ENCODE measurements at regions not wholly inside any gene's neighbourhood (a gene's known extent, or its start where the extent isn't known, plus 50 kb on each side); places are given as distances from the start of the nearest gene placed in this dataset.
"Not testable (repeated sequence)": the region's sequence is repeated elsewhere in the genome, so short reads cannot be mapped to it uniquely, and the experiment has no call there.

DNA sequence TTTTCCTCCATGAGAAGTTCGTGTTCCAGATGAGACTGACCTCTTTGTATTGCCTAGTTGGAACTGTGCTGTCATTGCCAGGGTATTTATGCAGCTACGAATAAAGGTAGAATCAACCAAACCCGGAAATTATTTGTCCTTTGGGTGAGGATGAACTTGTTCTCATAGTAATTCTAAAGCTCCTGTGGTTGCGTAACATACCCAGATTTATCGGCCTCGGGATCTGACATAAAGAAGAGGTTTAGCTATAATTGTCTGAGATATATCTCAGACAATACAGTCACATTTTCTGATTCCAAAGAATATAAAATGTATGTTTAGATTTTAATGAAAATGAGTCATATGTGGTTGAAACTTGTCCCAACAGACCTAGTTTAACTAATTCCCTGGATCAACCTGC is 628.7 kb upstream of the LINC00305 start:
- Histone ChIP-seq H3K27ac (ENCODE audit: low read length) (no peak overlapping the region), H3K4me3 (ENCODE audit: low read depth in 1 of 2, low read length in 2 of 2) (no peak overlapping the region), H3K9me3 (ENCODE audit: control insufficient read depth in 1 of 2, low read length in 2 of 2) (no peaks in the 10 kb centered on the region), H3K27me3 (ENCODE audit: low read depth, low read length) (no peaks in the 10 kb centered on the region), H3K4me1 (ENCODE audit: control insufficient read depth in 1 of 2, insufficient read depth in 2 of 2, low read length in 2 of 2) (no peaks in the 10 kb centered on the region), H3K36me3 (ENCODE audit: control insufficient read depth in 1 of 2, insufficient read depth in 2 of 2, low read length in 2 of 2) (no peaks in the 10 kb centered on the region)

DNA sequence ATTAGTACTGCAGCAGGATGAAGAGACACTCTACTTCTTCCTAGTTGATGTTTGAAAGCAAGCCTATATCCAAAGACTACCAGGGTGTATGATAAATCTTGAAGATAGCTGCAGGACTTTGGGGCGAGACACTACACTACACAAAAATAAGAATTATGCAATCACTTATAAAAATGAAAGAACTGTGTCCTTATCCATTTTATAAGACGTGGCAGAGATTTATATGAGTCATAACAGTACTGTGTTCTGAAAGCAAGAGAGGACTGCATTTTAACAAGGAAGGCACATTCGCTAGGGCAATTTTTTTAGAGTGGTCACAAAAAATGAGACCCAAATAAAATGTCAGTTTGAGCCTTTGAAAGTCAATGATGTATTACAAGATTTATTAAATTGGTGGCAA is 617.0 kb upstream of the LINC00305 start:
- no peak overlapping the region for H3K27ac ChIP-seq (ENCODE audit: low read length)
- no peaks in the 10 kb centered on the region for H3K27me3 ChIP-seq (ENCODE audit: low read depth, low read length)
- H3K36me3 ChIP-seq (ENCODE audit: control insufficient read depth in 1 of 2, insufficient read depth in 2 of 2, low read length in 2 of 2), result no peaks in the 10 kb centered on the region
- no peak overlapping the region for H3K4me3 ChIP-seq (ENCODE audit: low read depth in 1 of 2, low read length in 2 of 2)
- no peaks in the 10 kb centered on the region for H3K9me3 ChIP-seq (ENCODE audit: control insufficient read depth in 1 of 2, low read length in 2 of 2)
- no peaks in the 10 kb centered on the region for H3K4me1 ChIP-seq (ENCODE audit: control insufficient read depth in 1 of 2, insufficient read depth in 2 of 2, low read length in 2 of 2)

DNA sequence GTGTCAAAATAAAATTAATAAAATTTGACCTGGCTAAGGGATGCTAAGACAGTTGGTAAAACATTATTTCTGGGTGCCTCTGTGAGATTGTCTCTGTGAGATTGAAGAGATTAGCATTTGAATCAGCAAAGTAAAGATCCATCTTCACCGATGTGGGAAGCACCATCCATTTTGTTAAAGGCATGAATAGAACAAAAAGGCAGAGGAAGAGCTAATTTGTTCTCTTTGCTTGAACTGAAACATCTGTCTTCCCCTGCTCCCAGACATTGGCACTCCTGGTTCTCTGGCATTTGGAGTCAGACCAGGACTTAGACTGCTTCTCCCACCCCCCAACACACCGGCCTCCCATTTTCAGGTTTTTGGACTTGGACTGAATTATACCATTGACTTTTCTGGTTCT is 603.8 kb upstream of the LINC00305 start:
- no peaks in the 10 kb centered on the region for H3K27me3 ChIP-seq (ENCODE audit: low read depth, low read length)
- H3K27ac ChIP-seq (ENCODE audit: low read length), result no peak overlapping the region
- H3K9me3 ChIP-seq (ENCODE audit: control insufficient read depth in 1 of 2, low read length in 2 of 2), result no peaks in the 10 kb centered on the region
- no peak overlapping the region for H3K4me3 ChIP-seq (ENCODE audit: low read depth in 1 of 2, low read length in 2 of 2)
- H3K36me3 ChIP-seq (ENCODE audit: control insufficient read depth in 1 of 2, insufficient read depth in 2 of 2, low read length in 2 of 2), result no peaks in the 10 kb centered on the region
- H3K4me1 ChIP-seq (ENCODE audit: control insufficient read depth in 1 of 2, insufficient read depth in 2 of 2, low read length in 2 of 2), result no peaks in the 10 kb centered on the region

DNA sequence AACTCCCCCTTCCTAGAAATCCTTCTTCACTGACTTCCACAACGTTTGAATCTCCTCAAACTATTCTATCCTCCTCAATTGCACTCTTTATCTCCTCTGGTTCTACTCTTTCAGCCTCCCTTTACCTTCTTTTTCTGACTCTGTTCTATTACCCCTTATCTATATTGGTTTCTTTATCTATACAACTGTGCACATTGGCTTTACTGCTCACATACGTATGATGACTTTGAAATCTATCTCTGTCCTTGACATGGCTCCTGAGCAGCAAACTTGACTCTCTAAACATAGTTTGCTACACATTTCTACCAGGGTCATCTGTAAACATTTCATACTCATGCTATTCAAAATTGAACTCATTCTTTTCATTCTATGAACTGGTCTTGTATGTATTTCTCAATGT is 601.0 kb upstream of the LINC00305 start:
- H3K4me1 ChIP-seq (ENCODE audit: control insufficient read depth in 1 of 2, insufficient read depth in 2 of 2, low read length in 2 of 2), result no peaks in the 10 kb centered on the region
- H3K27ac ChIP-seq (ENCODE audit: low read length), result no peak overlapping the region
- H3K27me3 ChIP-seq (ENCODE audit: low read depth, low read length), result no peaks in the 10 kb centered on the region
- no peaks in the 10 kb centered on the region for H3K36me3 ChIP-seq (ENCODE audit: control insufficient read depth in 1 of 2, insufficient read depth in 2 of 2, low read length in 2 of 2)
- no peak overlapping the region for H3K4me3 ChIP-seq (ENCODE audit: low read depth in 1 of 2, low read length in 2 of 2)
- no peaks in the 10 kb centered on the region for H3K9me3 ChIP-seq (ENCODE audit: control insufficient read depth in 1 of 2, low read length in 2 of 2)

DNA sequence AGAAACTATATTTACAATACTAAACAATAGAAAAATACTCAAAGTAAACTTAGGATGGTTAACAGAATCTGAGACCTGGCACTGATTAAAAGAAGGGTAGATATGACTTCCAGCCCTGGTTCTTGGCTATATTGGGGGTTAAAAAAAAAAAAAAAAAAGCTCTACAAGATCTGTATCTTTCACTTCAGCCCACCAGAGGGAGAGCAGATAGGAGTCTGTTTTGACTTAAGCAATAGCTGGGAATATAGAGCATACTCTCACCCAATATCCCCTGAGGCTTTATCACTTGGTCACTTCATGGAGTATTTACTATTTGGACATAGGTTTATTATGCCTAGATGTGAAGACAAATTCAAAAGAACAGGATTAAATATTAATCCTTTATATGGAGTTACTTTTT is 598.9 kb upstream of the LINC00305 start:
- no peaks in the 10 kb centered on the region for H3K36me3 ChIP-seq (ENCODE audit: control insufficient read depth in 1 of 2, insufficient read depth in 2 of 2, low read length in 2 of 2)
- H3K27me3 ChIP-seq (ENCODE audit: low read depth, low read length), result no peaks in the 10 kb centered on the region
- H3K4me3 ChIP-seq (ENCODE audit: low read depth in 1 of 2, low read length in 2 of 2), result no peak overlapping the region
- H3K27ac ChIP-seq (ENCODE audit: low read length), result no peak overlapping the region
- H3K9me3 ChIP-seq (ENCODE audit: control insufficient read depth in 1 of 2, low read length in 2 of 2), result no peaks in the 10 kb centered on the region
- no peaks in the 10 kb centered on the region for H3K4me1 ChIP-seq (ENCODE audit: control insufficient read depth in 1 of 2, insufficient read depth in 2 of 2, low read length in 2 of 2)

DNA sequence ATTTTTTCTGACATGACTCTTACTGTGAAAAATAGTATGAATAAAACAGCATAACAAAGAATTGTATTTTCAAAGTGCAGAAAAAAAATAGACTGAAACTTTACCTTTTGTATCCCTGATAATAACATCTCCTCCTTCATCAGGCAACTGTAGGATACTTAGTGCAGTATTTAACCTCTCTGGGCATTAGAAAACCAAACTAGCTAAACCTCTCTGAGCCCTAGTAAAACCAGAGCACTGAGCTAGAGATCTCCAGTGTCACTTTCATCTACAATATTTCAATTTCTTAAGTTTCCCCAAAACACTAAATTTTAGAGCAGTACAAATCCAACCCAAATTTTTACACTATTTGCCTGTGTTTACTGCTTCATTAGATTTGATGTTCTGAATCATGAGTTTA is 594.0 kb upstream of the LINC00305 start:
- Histone ChIP-seq H3K4me1 (ENCODE audit: control insufficient read depth in 1 of 2, insufficient read depth in 2 of 2, low read length in 2 of 2) (no peaks in the 10 kb centered on the region), H3K27ac (ENCODE audit: low read length) (no peak overlapping the region), H3K4me3 (ENCODE audit: low read depth in 1 of 2, low read length in 2 of 2) (no peak overlapping the region), H3K9me3 (ENCODE audit: control insufficient read depth in 1 of 2, low read length in 2 of 2) (no peaks in the 10 kb centered on the region), H3K27me3 (ENCODE audit: low read depth, low read length) (no peaks in the 10 kb centered on the region), H3K36me3 (ENCODE audit: control insufficient read depth in 1 of 2, insufficient read depth in 2 of 2, low read length in 2 of 2) (no peaks in the 10 kb centered on the region)

DNA sequence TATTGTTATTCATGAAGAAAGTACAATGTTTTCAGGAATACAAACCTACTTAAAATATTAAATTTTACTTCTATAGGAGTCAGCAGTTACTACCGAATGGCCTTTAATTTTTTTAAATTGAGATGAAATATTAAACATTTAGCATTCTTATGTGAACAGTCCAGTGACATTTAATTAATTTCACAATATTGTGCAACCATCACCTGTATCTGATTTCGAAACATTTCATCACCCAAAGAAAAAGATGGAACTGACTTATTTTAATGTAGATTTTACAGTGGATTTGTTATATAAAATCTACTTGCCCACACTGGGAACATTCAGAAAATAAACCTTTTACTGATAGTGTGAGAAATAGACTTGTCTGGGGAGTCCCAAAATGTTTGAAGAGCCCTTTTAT is 585.2 kb upstream of the LINC00305 start:
- Histone ChIP-seq H3K36me3 (ENCODE audit: control insufficient read depth in 1 of 2, insufficient read depth in 2 of 2, low read length in 2 of 2) (no peaks in the 10 kb centered on the region), H3K27ac (ENCODE audit: low read length) (no peak overlapping the region), H3K27me3 (ENCODE audit: low read depth, low read length) (no peaks in the 10 kb centered on the region), H3K9me3 (ENCODE audit: control insufficient read depth in 1 of 2, low read length in 2 of 2) (no peaks in the 10 kb centered on the region), H3K4me1 (ENCODE audit: control insufficient read depth in 1 of 2, insufficient read depth in 2 of 2, low read length in 2 of 2) (no peaks in the 10 kb centered on the region), H3K4me3 (ENCODE audit: low read depth in 1 of 2, low read length in 2 of 2) (no peak overlapping the region)

DNA sequence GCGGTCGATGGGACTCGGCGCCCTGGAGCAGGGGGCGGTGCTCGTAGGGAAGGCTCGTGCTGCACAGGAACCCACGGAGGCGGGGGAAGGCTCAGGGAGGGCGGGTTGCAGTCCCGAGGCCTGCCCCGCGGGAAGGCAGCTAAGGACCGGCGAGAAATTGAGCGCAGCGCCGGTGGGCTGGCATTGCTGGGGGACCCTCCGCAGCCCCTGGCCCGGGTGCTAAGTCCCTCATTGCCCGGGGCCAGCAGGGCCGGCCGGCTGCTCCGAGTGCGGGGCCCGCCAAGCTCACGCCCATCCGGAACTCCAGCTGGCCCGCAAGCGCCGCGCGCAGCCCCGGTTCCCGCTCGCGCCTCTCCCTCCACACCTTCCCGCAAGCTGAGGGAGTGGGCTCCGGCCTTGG is 576.8 kb upstream of the LINC00305 start:
- not testable (repeated sequence) for H3K27ac ChIP-seq (ENCODE audit: low read length); H3K36me3 ChIP-seq (ENCODE audit: control insufficient read depth in 1 of 2, insufficient read depth in 2 of 2, low read length in 2 of 2); H3K4me3 ChIP-seq (ENCODE audit: low read depth in 1 of 2, low read length in 2 of 2); H3K27me3 ChIP-seq (ENCODE audit: low read depth, low read length); H3K4me1 ChIP-seq (ENCODE audit: control insufficient read depth in 1 of 2, insufficient read depth in 2 of 2, low read length in 2 of 2); H3K9me3 ChIP-seq (ENCODE audit: control insufficient read depth in 1 of 2, low read length in 2 of 2)

DNA sequence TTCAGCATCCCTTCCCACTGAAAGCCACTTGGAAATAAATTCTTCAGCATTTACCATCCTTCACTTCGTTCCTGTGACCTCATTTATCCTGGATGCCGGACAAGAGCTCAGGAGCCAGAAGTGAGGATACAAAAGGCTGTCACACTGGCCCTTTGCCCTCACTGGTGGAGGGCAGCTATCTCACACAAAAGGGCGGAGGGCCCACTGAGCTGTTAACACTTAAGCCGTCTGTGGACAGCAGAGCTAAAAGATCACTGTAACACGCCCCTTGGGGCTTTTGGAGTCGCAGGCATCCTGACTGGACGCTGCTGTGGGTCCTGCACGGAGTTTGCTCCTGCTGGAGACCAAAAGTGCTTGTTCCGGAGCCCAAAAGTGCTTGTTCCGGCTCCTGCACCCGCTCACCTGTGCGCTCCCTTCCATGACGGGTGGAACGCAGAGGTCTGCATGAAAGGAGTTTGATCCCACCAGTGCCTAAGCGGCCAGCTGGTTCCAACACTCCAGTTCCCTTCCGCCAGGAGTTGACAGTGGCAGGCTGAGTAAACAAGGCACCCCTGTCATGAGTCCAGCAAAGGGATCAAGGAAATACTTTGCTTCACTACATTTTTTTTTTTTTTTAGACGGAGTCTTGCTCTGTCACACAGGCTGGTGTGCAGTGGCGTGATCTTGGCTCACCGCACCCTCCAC is 572.0 kb upstream of the LINC00305 start:
- Histone ChIP-seq H3K36me3 (ENCODE audit: control insufficient read depth in 1 of 2, insufficient read depth in 2 of 2, low read length in 2 of 2) (no peaks in the 10 kb centered on the region), H3K4me3 (ENCODE audit: low read depth in 1 of 2, low read length in 2 of 2) (no peak overlapping the region), H3K9me3 (ENCODE audit: control insufficient read depth in 1 of 2, low read length in 2 of 2) (no peaks in the 10 kb centered on the region), H3K27me3 (ENCODE audit: low read depth, low read length) (no peaks in the 10 kb centered on the region), H3K27ac (ENCODE audit: low read length) (no peak overlapping the region), H3K4me1 (ENCODE audit: control insufficient read depth in 1 of 2, insufficient read depth in 2 of 2, low read length in 2 of 2) (no peaks in the 10 kb centered on the region)

DNA sequence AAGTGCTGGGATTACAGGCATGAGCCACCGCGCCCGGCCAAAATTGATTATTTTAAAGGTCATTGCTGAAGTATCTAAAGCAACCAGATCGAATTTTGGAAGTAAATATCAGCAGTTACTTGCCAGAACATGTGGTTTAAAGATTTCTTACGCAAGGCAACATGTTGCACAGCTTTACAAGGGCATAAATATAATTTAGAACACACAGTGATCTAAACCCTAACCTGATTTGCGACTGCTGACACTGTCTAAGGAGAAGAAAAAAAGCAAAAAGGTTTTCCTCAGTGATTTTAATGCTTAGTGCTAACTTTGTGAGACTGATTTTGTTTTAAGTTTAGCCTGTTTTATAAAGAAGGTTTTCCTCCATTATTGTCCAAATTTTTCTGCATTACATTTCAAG is 569.9 kb upstream of the LINC00305 start:
- Histone ChIP-seq H3K27me3 (ENCODE audit: low read depth, low read length) (no peaks in the 10 kb centered on the region), H3K36me3 (ENCODE audit: control insufficient read depth in 1 of 2, insufficient read depth in 2 of 2, low read length in 2 of 2) (no peaks in the 10 kb centered on the region), H3K27ac (ENCODE audit: low read length) (no peak overlapping the region), H3K9me3 (ENCODE audit: control insufficient read depth in 1 of 2, low read length in 2 of 2) (no peaks in the 10 kb centered on the region), H3K4me1 (ENCODE audit: control insufficient read depth in 1 of 2, insufficient read depth in 2 of 2, low read length in 2 of 2) (no peaks in the 10 kb centered on the region), H3K4me3 (ENCODE audit: low read depth in 1 of 2, low read length in 2 of 2) (no peak overlapping the region)

DNA sequence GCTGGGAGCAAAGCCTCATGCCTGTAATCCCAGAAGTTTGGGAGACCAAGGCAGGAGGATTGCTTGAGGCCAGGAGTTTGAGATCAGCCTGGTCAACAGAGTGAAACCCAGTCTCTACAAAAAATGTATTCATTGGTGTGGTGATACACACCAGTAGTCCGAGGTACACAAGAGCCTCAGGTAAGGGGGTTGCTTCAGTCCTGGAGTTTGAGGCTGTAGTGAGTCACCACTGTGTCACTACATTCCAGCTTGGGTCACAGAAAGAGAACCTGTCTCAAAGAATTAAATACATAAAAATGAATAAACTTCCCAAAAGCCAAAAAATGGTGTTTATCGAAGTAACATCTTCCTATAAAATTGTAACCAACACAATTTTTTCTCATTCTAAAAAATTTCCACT is 568.1 kb upstream of the LINC00305 start:
- no peak overlapping the region for H3K4me3 ChIP-seq (ENCODE audit: low read depth in 1 of 2, low read length in 2 of 2)
- no peaks in the 10 kb centered on the region for H3K4me1 ChIP-seq (ENCODE audit: control insufficient read depth in 1 of 2, insufficient read depth in 2 of 2, low read length in 2 of 2)
- H3K9me3 ChIP-seq (ENCODE audit: control insufficient read depth in 1 of 2, low read length in 2 of 2), result no peaks in the 10 kb centered on the region

DNA sequence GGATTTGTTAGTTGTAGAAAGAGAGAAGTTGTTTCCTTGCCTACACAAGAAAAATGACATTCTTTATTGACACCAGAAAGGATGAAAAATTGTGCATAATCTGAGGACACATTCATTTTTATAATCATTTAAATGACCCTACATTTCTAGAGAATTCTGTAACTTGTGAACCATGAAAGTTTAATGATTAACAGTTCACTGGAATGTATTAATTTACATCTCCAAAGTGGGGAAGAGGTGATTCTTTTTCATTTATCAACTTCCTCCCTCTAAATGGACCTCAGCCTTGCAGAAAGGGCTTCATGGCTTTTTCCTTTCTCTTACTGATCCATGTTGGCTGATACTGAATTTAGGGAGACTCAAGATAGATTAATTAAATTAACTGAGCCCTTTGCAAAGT is 565.2 kb upstream of the LINC00305 start:
- Histone ChIP-seq H3K4me1 (ENCODE audit: control insufficient read depth in 1 of 2, insufficient read depth in 2 of 2, low read length in 2 of 2) (no peaks in the 10 kb centered on the region), H3K27me3 (ENCODE audit: low read depth, low read length) (no peaks in the 10 kb centered on the region), H3K9me3 (ENCODE audit: control insufficient read depth in 1 of 2, low read length in 2 of 2) (no peaks in the 10 kb centered on the region), H3K36me3 (ENCODE audit: control insufficient read depth in 1 of 2, insufficient read depth in 2 of 2, low read length in 2 of 2) (no peaks in the 10 kb centered on the region), H3K27ac (ENCODE audit: low read length) (no peak overlapping the region), H3K4me3 (ENCODE audit: low read depth in 1 of 2, low read length in 2 of 2) (no peak overlapping the region)

More for the DNA sequence above, 568.1 kb upstream of the LINC00305 start:
- Histone ChIP-seq H3K27ac (ENCODE audit: low read length) (no peak overlapping the region), H3K36me3 (ENCODE audit: control insufficient read depth in 1 of 2, insufficient read depth in 2 of 2, low read length in 2 of 2) (no peaks in the 10 kb centered on the region), H3K27me3 (ENCODE audit: low read depth, low read length) (no peaks in the 10 kb centered on the region)

Measured in muscle layer of duodenum (tissue), 2 donors.